ENCODE measurements at regions not wholly inside any gene's neighbourhood (a gene's known extent, or its start where the extent isn't known, plus 50 kb on each side); places are given as distances from the start of the nearest gene placed in this dataset.
"Not testable (repeated sequence)": the region's sequence is repeated elsewhere in the genome, so short reads cannot be mapped to it uniquely, and the experiment has no call there.

- Histone ChIP-seq H3K4me3 (ENCODE audit: insufficient read depth, low read length) (no peak overlapping the region), H4K20me1 (ENCODE audit: insufficient read depth, low read length) (no peaks in the 10 kb centered on the region), H3K4me1 (ENCODE audit: insufficient read depth, low read length) (no peaks in the 10 kb centered on the region), H3K79me2 (ENCODE audit: insufficient read depth, low read length) (no peaks in the 10 kb centered on the region), H2AFZ (ENCODE audit: low read length) (no peak overlapping the region), H3K36me3 (ENCODE audit: insufficient read depth, low read length) (no peaks in the 10 kb centered on the region), H3K4me2 (ENCODE audit: insufficient read depth, low read length) (no peak overlapping the region), H3K9me3 (ENCODE audit: low read depth, low read length) (no peaks in the 10 kb centered on the region), H3K27me3 (ENCODE audit: insufficient read depth, low read length) (peaks cover 29% of the 10 kb centered on the region), H3K27ac (ENCODE audit: low read depth, low read length) (no peak overlapping the region)
- no peak for TF ChIP-seq CTCF (IDR thresholded peaks at IDR 0.05; ENCODE audit: extremely low read depth, low read depth, low read length)
- no peak for DNase-seq (ENCODE audit: insufficient read length, low spot score, missing footprints)
These were observed 146.5 kb downstream of the TRIM43 start for GRCh38 chr2:95738301-95738700.

- H3K4me2 ChIP-seq (ENCODE audit: insufficient read depth, low read length); H3K27me3 ChIP-seq (ENCODE audit: insufficient read depth, low read length); DNase-seq (ENCODE audit: insufficient read length, low spot score, missing footprints); H3K27ac ChIP-seq (ENCODE audit: low read depth, low read length); H3K4me3 ChIP-seq (ENCODE audit: insufficient read depth, low read length); H3K4me1 ChIP-seq (ENCODE audit: insufficient read depth, low read length); H3K36me3 ChIP-seq (ENCODE audit: insufficient read depth, low read length); H2AFZ ChIP-seq (ENCODE audit: low read length); H4K20me1 ChIP-seq (ENCODE audit: insufficient read depth, low read length); H3K9me3 ChIP-seq (ENCODE audit: low read depth, low read length); H3K79me2 ChIP-seq (ENCODE audit: insufficient read depth, low read length): not testable (repeated sequence)
These were observed 160.3 kb downstream of the TRIM43 start for GRCh38 chr2:95752126-95752525.

- not testable (repeated sequence) for H3K9me3 ChIP-seq (ENCODE audit: low read depth, low read length); H2AFZ ChIP-seq (ENCODE audit: low read length); H3K36me3 ChIP-seq (ENCODE audit: insufficient read depth, low read length); H3K27me3 ChIP-seq (ENCODE audit: insufficient read depth, low read length); H3K4me2 ChIP-seq (ENCODE audit: insufficient read depth, low read length); H3K79me2 ChIP-seq (ENCODE audit: insufficient read depth, low read length); H3K4me3 ChIP-seq (ENCODE audit: insufficient read depth, low read length); H4K20me1 ChIP-seq (ENCODE audit: insufficient read depth, low read length); H3K4me1 ChIP-seq (ENCODE audit: insufficient read depth, low read length); DNase-seq (ENCODE audit: insufficient read length, low spot score, missing footprints); H3K27ac ChIP-seq (ENCODE audit: low read depth, low read length)
These were observed 162.0 kb downstream of the TRIM43 start for GRCh38 chr2:95753812-95754211.

GRCh38 chr2:95754213-95754612 lies 162.4 kb downstream of the TRIM43 start:
- H3K4me1 ChIP-seq (ENCODE audit: insufficient read depth, low read length); H4K20me1 ChIP-seq (ENCODE audit: insufficient read depth, low read length); H3K27me3 ChIP-seq (ENCODE audit: insufficient read depth, low read length); H2AFZ ChIP-seq (ENCODE audit: low read length); H3K9me3 ChIP-seq (ENCODE audit: low read depth, low read length); H3K4me3 ChIP-seq (ENCODE audit: insufficient read depth, low read length); DNase-seq (ENCODE audit: insufficient read length, low spot score, missing footprints); H3K79me2 ChIP-seq (ENCODE audit: insufficient read depth, low read length); H3K36me3 ChIP-seq (ENCODE audit: insufficient read depth, low read length); H3K27ac ChIP-seq (ENCODE audit: low read depth, low read length); H3K4me2 ChIP-seq (ENCODE audit: insufficient read depth, low read length): not testable (repeated sequence)

GRCh38 chr2:95754819-95755563 lies 163.2 kb downstream of the TRIM43 start:
- H4K20me1 ChIP-seq (ENCODE audit: insufficient read depth, low read length); H3K79me2 ChIP-seq (ENCODE audit: insufficient read depth, low read length); H3K4me1 ChIP-seq (ENCODE audit: insufficient read depth, low read length); H2AFZ ChIP-seq (ENCODE audit: low read length); DNase-seq (ENCODE audit: insufficient read length, low spot score, missing footprints); H3K27ac ChIP-seq (ENCODE audit: low read depth, low read length); H3K4me2 ChIP-seq (ENCODE audit: insufficient read depth, low read length); H3K36me3 ChIP-seq (ENCODE audit: insufficient read depth, low read length); H3K4me3 ChIP-seq (ENCODE audit: insufficient read depth, low read length); H3K27me3 ChIP-seq (ENCODE audit: insufficient read depth, low read length); H3K9me3 ChIP-seq (ENCODE audit: low read depth, low read length): not testable (repeated sequence)

GRCh38 chr2:95755956-95756669 lies 164.3 kb downstream of the TRIM43 start:
- H3K36me3 ChIP-seq (ENCODE audit: insufficient read depth, low read length); DNase-seq (ENCODE audit: insufficient read length, low spot score, missing footprints); H3K27ac ChIP-seq (ENCODE audit: low read depth, low read length); H3K27me3 ChIP-seq (ENCODE audit: insufficient read depth, low read length); H2AFZ ChIP-seq (ENCODE audit: low read length); H3K79me2 ChIP-seq (ENCODE audit: insufficient read depth, low read length); H3K9me3 ChIP-seq (ENCODE audit: low read depth, low read length); H3K4me1 ChIP-seq (ENCODE audit: insufficient read depth, low read length); H3K4me2 ChIP-seq (ENCODE audit: insufficient read depth, low read length); H4K20me1 ChIP-seq (ENCODE audit: insufficient read depth, low read length); H3K4me3 ChIP-seq (ENCODE audit: insufficient read depth, low read length): not testable (repeated sequence)

Data from osteoblast (primary cell).